ENCODE measurements at regions not wholly inside any gene's neighbourhood (a gene's known extent, or its start where the extent isn't known, plus 50 kb on each side); places are given as distances from the start of the nearest gene placed in this dataset.

GRCh38 chr1:222455188-222455879, 92.6 kb downstream of the HHIPL2 start (continued):
- no peak for TF ChIP-seq CHD7 (IDR thresholded peaks at IDR 0.05; ENCODE audit: insufficient replicate concordance, low read length)
- TF ChIP-seq TAF7 (optimal IDR thresholded peaks at IDR 0.05; ENCODE audit: borderline replicate concordance, low read depth, low read length), result no peak
- TF ChIP-seq RAD21 (IDR thresholded peaks at IDR 0.05 in 1 of 2, conservative IDR thresholded peaks at IDR 0.05 in 1 of 2; ENCODE audit: low read depth in 2 of 2, low read length in 2 of 2), result peak; percentile 95 to 96
- no peak for TF ChIP-seq POU5F1 (IDR thresholded peaks at IDR 0.05; ENCODE audit: low read depth, low read length)
- 0 out of 2 replicates have a peak, but pooled peaks have one; percentile 8 for TF ChIP-seq YY1 (IDR thresholded peaks at IDR 0.05; ENCODE audit: low read depth, low read length)
- TF ChIP-seq ZNF274 (IDR thresholded peaks at IDR 0.05; ENCODE audit: borderline replicate concordance, extremely low read depth, low read length), result no peak
- TF ChIP-seq TEAD4 (IDR thresholded peaks at IDR 0.05; ENCODE audit: low read depth, low read length), result 0 out of 2 replicates have a peak, but pooled peaks have one; percentile 24
- no peak for TF ChIP-seq SP2 (IDR thresholded peaks at IDR 0.05; ENCODE audit: low read length)
- TF ChIP-seq, protein P1, sequence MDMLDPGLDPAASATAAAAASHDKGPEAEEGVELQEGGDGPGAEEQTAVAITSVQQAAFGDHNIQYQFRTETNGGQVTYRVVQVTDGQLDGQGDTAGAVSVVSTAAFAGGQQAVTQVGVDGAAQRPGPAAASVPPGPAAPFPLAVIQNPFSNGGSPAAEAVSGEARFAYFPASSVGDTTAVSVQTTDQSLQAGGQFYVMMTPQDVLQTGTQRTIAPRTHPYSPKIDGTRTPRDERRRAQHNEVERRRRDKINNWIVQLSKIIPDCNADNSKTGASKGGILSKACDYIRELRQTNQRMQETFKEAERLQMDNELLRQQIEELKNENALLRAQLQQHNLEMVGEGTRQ (IDR thresholded peaks at IDR 0.05; ENCODE audit: low read length), result no peak

All from H1 (cell line).